ENCODE measurements at regions not wholly inside any gene's neighbourhood (a gene's known extent, or its start where the extent isn't known, plus 50 kb on each side); places are given as distances from the start of the nearest gene placed in this dataset.

DNA sequence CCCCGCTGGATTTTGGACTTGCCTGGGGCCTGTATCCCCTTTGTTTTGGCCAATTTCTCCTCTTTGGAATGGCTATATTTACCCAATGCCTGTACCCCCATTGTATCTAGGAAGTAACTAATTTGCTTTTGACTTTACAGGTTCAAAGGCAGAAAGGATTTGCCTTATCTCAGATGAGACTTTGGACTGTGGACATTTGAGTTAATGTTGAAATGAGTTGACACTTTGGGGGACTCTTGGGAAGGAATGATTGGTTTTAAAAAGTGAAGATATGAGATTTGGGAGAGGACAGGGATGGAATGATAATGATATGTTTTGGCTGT, 1220.3 kb upstream of the CITED2 start:
- no peak for DNase-seq (ENCODE audit: low spot score)

DNA sequence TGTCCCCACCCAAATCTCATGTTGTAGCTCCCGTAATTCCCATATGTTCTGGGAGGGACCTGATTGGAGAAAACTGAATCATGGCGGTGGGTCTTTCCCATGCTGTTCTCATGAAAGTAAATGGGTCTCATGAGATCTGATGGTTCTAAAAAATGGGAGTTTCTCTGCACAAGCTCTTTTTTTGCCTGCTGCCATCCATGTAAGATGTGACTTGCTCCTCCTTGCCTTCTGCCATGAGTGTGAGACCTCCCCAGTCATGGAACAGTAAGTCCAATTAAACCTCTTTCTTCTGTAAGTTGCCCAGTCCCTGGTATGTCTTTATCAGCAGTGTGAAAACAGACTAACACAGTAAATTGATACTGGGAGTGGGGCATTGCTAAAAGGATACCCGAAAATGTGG, 1218.4 kb upstream of the CITED2 start:
- no peak for DNase-seq (ENCODE audit: low spot score)

GRCh38 chr6:140590641-140591040, 1216.2 kb upstream of the CITED2 start:
- no peak for DNase-seq (ENCODE audit: low spot score)

DNA sequence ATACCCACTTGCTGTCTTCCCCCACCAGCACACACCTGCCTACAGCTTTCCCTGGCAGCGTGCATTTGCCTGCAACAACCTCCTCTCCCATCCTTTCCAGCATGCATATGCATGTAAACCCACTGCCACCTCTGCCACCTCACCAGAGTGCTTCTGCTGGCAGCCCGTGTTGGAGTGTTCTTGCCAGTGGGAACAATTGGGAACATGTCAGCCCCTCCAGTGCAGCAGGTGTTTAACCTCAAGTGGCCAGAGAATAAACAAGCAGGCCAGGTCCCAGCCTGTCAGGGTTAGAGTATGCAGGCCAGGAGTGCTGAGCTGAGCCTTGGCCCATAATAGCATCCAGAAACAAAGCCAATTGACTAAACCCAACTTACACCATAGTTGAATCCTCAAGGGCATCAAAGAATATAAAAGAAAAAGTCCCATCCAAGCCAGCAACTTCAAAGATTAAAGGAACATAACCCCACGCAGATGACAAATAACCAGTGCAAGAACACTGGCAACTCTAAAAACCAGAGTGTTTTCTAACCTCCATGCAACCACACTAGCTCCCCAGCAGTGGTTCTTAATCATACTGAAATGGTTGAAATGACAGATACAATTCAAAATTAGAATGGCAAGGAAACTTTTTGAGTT, 1212.1 kb upstream of the CITED2 start:
- DNase-seq (ENCODE audit: low spot score), result no peak

GRCh38 chr6:140581601-140582000, 1207.2 kb upstream of the CITED2 start:
- DNase-seq (ENCODE audit: low spot score), result no peak

DNA sequence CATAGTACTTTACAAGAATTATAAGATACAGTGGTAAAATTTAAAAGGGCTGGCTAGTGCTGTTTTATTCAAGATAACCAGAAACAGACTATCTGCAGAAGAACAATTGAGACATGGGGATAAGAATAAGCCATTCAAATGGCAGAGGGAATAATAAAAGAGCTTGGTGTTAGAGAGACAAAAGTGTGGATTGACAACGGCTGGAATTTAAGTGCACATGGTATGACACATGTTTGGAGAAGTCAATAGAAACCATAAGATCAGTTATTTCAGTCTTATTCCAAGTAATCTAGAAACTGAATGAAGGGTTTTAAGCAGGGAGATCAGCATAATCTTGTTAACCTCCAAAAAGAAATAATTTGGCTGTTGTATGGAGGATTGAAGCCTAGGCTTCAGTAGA, 1205.5 kb upstream of the CITED2 start:
- DNase-seq (ENCODE audit: low spot score), result no peak

DNA sequence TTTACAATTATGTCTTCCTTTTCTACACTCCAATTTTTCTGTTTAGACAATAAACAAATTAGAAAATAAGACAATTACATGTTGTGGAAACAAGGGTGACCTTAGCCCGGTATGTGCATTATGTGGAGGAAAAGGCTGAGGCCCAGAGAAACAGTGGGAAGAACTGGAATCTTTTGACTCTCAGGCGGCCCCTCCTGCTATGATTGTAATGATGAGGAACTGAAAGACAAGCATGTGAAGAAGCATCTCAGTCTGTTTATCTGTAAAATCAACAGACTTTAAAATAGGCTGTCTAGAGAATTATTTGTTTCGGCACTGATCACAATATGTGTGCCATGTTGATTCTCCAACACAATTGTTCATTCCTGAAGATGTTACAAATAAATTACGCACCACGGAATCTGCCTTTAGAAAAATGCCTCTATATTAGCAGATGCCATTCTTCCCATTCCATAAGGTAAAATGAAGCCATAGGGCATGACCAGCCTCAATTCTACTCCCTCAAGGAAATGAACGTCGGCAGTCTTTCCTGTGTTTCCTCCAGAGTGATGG, 1201.6 kb upstream of the CITED2 start:
- no peak for DNase-seq (ENCODE audit: low spot score)

- DNase-seq (ENCODE audit: low spot score), result no peak
These were observed 1198.4 kb upstream of the CITED2 start for GRCh38 chr6:140572867-140573266.

DNA sequence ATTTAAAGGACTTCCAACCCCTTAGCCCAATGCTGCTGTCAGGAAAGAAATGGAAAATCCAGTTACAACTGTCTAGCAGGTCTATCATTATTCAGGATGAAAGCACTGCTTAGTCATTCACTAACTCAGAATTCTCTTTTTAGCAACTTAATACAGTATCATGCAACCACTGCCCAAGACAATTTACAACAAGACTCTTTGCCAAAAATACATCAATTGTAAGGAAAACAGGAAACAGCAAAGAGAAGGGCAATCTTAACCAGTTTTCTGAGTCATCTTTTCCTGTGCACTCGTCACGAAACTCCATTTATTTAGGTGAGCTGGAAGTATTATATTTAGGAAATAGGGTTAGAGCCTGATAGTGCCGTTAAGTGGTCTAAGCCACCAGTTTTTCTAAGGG, 1197.7 kb upstream of the CITED2 start:
- no peak for DNase-seq (ENCODE audit: low spot score)

DNA sequence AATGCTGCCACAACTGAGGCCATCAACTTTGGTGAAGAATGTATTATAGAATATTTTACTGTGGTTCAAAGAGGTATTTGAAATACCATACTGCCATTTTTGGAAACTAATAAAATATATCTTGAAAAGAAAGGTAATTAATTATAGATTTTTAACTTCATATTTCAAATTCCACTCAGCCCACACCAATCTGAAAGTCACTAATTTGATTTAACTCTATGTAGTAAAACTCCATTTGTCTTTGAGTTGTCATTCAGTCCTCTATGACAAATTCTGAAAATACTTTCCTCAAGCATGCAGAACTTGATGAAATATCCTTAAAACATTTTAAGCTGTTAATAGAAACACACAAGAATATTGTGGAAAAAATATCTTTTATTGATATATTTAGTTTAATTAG, 1196.7 kb upstream of the CITED2 start:
- no peak for DNase-seq (ENCODE audit: low spot score)

DNA sequence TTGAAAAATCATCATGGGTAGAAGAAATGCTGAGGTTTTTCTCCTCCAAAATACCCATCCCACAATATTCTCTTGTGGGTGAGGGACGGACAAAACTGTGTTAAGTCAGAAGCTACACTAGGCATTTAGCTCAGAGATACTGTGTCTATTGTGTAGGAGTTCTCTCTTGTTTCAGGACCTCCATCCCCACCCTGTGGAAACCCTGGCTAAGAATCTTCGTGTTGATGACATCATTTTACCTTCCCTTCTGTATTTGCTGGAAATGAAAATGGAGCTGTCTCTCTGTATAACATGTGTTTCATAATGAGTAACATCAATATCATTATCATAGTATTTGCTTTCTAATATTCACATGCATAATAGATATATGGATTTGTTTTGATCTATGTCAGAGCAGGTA, 1193.0 kb upstream of the CITED2 start:
- DNase-seq (ENCODE audit: low spot score), result no peak

- no peak for DNase-seq (ENCODE audit: low spot score)
These were observed 1192.4 kb upstream of the CITED2 start for GRCh38 chr6:140566781-140567277.

- no peak for DNase-seq (ENCODE audit: low spot score)
These were observed 1189.3 kb upstream of the CITED2 start for GRCh38 chr6:140563728-140564127.

DNA sequence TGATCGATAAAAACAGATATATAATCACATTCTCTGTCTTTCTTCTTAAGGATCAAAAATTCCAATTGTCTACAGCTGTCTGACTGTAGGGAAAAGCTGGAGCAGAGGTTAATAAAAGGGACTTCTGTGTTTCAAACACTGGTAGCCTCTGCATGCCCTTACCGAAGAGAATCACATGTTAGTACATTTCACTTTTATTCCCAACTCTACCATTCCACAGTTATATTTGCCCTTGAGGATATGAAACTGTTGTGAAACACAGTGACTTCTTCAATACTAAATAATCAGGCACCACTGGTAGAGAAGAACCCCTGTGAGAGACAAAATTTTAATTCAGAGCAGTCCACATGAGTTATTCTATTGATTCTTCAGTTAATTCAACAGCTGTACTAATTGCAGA, 1187.3 kb upstream of the CITED2 start:
- DNase-seq (ENCODE audit: low spot score), result no peak

DNA sequence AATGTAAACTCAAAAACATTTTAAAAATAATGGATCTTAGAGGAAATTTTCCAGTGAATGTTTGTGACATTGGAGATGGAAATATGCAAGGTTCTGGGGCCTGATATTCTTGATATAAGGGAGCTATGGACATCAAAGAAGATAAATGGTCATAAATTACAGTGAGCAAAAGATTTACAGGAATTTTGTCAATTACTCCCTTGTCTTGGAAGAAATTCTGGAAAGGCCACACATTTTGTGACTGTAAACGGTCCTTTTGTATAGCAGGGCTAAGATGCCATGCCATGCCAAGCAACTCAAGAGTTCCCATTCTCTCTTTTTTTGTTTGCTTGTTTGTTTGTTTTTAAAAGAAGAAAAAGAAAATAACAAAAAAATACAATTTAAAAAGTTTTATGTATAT, 1186.2 kb upstream of the CITED2 start:
- DNase-seq (ENCODE audit: low spot score), result no peak

DNA sequence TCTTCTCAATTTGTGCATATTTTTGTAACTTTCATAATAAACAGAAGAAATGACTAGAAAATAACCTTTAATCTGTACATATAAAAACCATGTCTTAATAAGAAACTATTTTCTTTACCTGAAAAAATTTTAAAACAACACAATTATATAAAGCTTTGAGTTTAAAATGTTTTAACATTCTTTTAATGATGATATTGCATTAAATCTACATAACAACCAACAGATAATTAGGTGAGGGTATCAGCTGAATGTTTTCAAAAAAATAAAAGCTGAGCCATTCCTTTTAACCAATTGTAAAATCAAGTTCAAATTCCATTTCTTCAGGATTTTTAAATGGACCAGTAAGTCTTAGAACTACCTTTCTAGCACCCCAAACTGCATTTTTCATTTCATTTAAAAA, 1185.0 kb upstream of the CITED2 start:
- no peak for DNase-seq (ENCODE audit: low spot score)

GRCh38 chr6:140554421-140554820, 1180.0 kb upstream of the CITED2 start:
- DNase-seq (ENCODE audit: low spot score), result no peak

DNA sequence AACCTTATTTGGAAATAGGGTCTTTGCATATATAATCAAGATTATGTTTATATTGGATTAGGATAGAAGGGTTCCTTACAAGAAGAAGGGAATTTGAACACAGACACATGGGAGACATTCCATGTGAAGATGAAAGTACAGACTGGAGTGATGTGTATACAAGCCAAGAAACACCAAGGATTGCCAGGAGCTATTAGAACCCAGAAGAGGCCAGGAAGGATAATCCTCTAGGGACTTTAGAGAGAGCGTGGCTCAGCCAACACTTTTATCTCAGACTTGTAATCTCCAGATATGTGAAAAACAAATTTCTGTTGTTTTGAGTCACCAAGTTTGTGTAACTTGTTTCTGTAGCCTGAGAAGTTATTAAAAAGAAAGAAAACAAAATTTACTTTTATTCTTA, 1173.9 kb upstream of the CITED2 start:
- DNase-seq (ENCODE audit: low spot score), result no peak

DNA sequence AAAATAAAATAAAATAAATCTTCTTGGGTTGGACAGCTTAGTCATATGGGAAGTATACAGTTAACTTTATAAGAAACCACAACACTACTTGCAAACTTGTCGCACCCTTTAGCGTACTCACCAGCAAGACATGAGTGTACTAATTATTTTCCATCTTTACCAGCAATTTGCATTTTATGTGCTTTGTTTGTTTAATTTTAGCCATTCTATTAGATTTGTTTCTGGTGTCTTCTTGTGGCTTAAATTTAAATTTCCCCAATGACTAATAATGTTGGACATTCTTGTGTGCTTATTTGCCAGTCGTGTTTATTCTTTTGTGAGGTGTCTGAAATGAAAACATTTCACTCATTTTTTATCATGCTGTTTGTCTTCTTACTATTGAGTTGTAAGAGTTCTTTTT, 1172.2 kb upstream of the CITED2 start:
- DNase-seq (ENCODE audit: low spot score), result no peak

GRCh38 chr6:140544431-140544830, 1170.0 kb upstream of the CITED2 start:
- DNase-seq (ENCODE audit: low spot score), result no peak

DNA sequence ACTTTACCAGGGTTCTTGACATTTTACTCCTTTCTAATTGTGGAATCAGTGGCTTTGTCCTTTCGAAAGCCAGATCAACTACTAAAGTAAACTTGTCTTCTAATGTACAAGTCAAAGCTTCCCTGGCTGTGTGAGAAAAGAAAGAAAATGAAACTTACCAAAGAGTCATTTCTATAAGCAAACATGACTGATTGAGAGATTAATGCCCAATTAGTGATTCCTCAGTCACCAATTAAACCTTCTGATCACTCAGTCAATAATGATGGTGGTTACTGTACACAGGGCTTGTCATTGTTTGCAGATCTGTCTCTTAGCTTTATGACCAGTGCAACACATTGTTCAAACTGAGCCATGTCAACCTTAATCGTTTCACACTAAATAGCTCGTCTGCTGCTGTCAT, 1168.4 kb upstream of the CITED2 start:
- DNase-seq (ENCODE audit: low spot score), result no peak

- DNase-seq (ENCODE audit: low spot score), result no peak
These were observed 1166.8 kb upstream of the CITED2 start for GRCh38 chr6:140541288-140541687.

GRCh38 chr6:140540743-140541142, 1166.3 kb upstream of the CITED2 start:
- no peak for DNase-seq (ENCODE audit: low spot score)

DNA sequence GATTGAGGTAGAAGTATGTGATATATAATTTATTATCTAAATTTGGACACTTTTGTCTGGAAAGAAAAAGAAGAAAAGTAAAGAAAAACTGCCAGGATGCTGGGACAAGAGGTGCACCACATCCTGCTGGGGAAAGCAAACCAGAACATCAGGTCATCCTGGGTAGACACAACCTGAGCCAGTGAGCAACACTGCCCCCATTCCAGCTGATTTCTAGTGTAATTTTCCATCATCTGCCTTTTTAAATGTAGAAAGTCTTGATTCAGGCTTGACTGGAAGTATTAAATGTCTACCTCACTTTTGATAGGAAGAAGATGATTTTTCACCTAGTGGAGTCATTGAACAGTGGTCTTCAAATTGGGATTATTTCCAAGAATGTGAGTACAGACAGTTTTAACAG, 1164.5 kb upstream of the CITED2 start:
- DNase-seq (ENCODE audit: low spot score), result no peak

All from D341Med (cell line).